ENCODE measurements at regions not wholly inside any gene's neighbourhood (a gene's known extent, or its start where the extent isn't known, plus 50 kb on each side); places are given as distances from the start of the nearest gene placed in this dataset.

GRCh38 chr4:106869551-106869950, 166.6 kb downstream of the DKK2 start:
- H3K79me1 ChIP-seq (ENCODE audit: insufficient read depth, low read depth, low read length, poor library complexity, severe bottlenecking), result no peaks in the 10 kb centered on the region
- H3K23ac ChIP-seq (ENCODE audit: insufficient read length, low read depth, low read length), result no peak overlapping the region
- H3K79me2 ChIP-seq (ENCODE audit: insufficient read depth, low read length), result no peaks in the 10 kb centered on the region
- no peak overlapping the region for H3K18ac ChIP-seq (ENCODE audit: insufficient read length, low read depth, low read length)
- no peak overlapping the region for H2AK5ac ChIP-seq (ENCODE audit: insufficient read length, low read length)
- no CpG with 5 or more reads among the region's 1 CpG for WGBS (ENCODE audit: extremely low coverage, insufficient read length, low lambda C conversion rate)
- H4K5ac ChIP-seq (ENCODE audit: insufficient read length, low read depth, low read length), result no peak overlapping the region
- no peak overlapping the region for H3K9ac ChIP-seq (ENCODE audit: extremely low read depth, insufficient read length, low read length)
- H2BK5ac ChIP-seq (ENCODE audit: insufficient read length, low read length), result no peak overlapping the region
- Mint-ChIP-seq H3K27ac (no peak overlapping the region), H3K4me3 (no peak overlapping the region), H3K27me3 (ENCODE audit: low read depth) (no peaks in the 10 kb centered on the region; the same call in 1 of the 2 replicates), H3K36me3 (ENCODE audit: insufficient read depth in 1 of 3, low read depth in 3 of 3) (no peaks in the 10 kb centered on the region), H3K9me3 (no peaks in the 10 kb centered on the region), H3K4me1 (no peaks in the 10 kb centered on the region)
- no peak overlapping the region for H3K4me2 ChIP-seq (ENCODE audit: insufficient read depth, insufficient read length, low read length)
- H2BK20ac ChIP-seq (ENCODE audit: low read depth, low read length, poor library complexity, severe bottlenecking), result no peak overlapping the region
- no peak overlapping the region for H4K8ac ChIP-seq (replicated peaks; ENCODE audit: insufficient read length, low read depth, low read length)
- H2BK120ac ChIP-seq (ENCODE audit: low read depth, low read length, poor library complexity, severe bottlenecking), result no peak overlapping the region
- H2BK12ac ChIP-seq (ENCODE audit: insufficient read length, low read depth, low read length), result no peak overlapping the region
- H2AFZ ChIP-seq (ENCODE audit: low read length), result no peak overlapping the region
- H3K23me2 ChIP-seq (ENCODE audit: insufficient read length, low read depth, low read length, poor library complexity, severe bottlenecking), result no peaks in the 10 kb centered on the region
- no peaks in the 10 kb centered on the region for H4K20me1 ChIP-seq (ENCODE audit: control insufficient read depth, insufficient read depth, insufficient read length)
- H3T11ph ChIP-seq (ENCODE audit: low read length), result no peak overlapping the region
- H3K27ac ChIP-seq (ENCODE audit: insufficient read length, low read depth, low read length), result no peak overlapping the region
- H4K91ac ChIP-seq (ENCODE audit: insufficient read length, low read depth, low read length), result no peak overlapping the region
- no peaks in the 10 kb centered on the region for H3K4me1 ChIP-seq (ENCODE audit: insufficient read depth, low read length)
- no peaks in the 10 kb centered on the region for H3K9me3 ChIP-seq (ENCODE audit: control insufficient read depth, low read depth, low read length)
- DNase-seq, result no peak
- H2BK15ac ChIP-seq (ENCODE audit: low read depth, low read length), result no peak overlapping the region
- TF ChIP-seq CTCF (conservative IDR thresholded peaks at IDR 0.05), result no peak
- H3K27me3 ChIP-seq (ENCODE audit: insufficient read depth, low read length), result no peaks in the 10 kb centered on the region
- no peak overlapping the region for H3K14ac ChIP-seq (ENCODE audit: insufficient read depth, low read length)
- H3K56ac ChIP-seq (ENCODE audit: insufficient read length, low read depth, low read length), result no peak overlapping the region
- no peak overlapping the region for H3K4ac ChIP-seq (ENCODE audit: low read depth, low read length)

All from H9 (cell line).